Esophagus muscularis mucosa (tissue), 4 donors: ENCODE measurements at regions not wholly inside any gene's neighbourhood (a gene's known extent, or its start where the extent isn't known, plus 50 kb on each side); places are given as distances from the start of the nearest gene placed in this dataset.

Source experiments
- DNase-seq: peaks from one replicate; pipeline ENCODE4 v3.0.0-alpha.2; 2017; ENCODE audit errors: extremely low spot score
- H3K27ac ChIP-seq, 4 donors: fragments of 200-600 bp; sonication (generic); replicated peaks in 1 of 4; 1 replicate in 3 of 4; 2 replicates in 1 of 4; pipeline ENCODE4 v1.5.1; 2016 to 2019; ENCODE audit warnings: mild to moderate bottlenecking in 1 of 4
- H3K27me3 ChIP-seq, 4 donors: fragments of 200-600 bp; sonication (generic); one replicate each; pipeline versions ENCODE4 v1.5.1 to v1.6.0; 2016 to 2019
- H3K36me3 ChIP-seq, 4 donors: fragments of 200-600 bp; sonication (generic); one replicate each; pipeline ENCODE4 v1.5.1; 2016 to 2019
- H3K4me1 ChIP-seq, 4 donors: fragments of 200-600 bp; sonication (generic); one replicate each; pipeline ENCODE4 v1.5.1; 2016 to 2019
- H3K4me3 ChIP-seq, 4 donors: fragments of 200-600 bp; sonication (generic); 1 replicate in 2 of 4; 2 replicates in 2 of 4; pipeline ENCODE4 v1.5.1; 2016 to 2019; ENCODE audit warnings: mild to moderate bottlenecking in 4 of 4, moderate library complexity in 1 of 4
- H3K9me3 ChIP-seq, 4 donors: fragments of 200-600 bp; sonication (generic); 1 replicate in 3 of 4; 2 replicates in 1 of 4; pipeline ENCODE4 v1.5.1; 2016 to 2019
- CTCF ChIP-seq, 3 experiments: fragments of 200-600 bp in 2 of 3; fragments of 450-650 bp in 1 of 3; sonication (generic) in 2 of 3; IDR thresholded peaks; one replicate each; pipeline ENCODE4 v1.5.1; 2017 to 2019; ENCODE audit warnings: antibody characterized with exemption in 3 of 3, mild to moderate bottlenecking in 2 of 3, moderate library complexity in 1 of 3
- EP300 ChIP-seq: sonication (generic); formaldehyde crosslinking; IDR thresholded peaks from one replicate; pipeline ENCODE4 v1.6.1; 2017; ENCODE audit warnings: antibody characterized with exemption
- POLR2A ChIP-seq: fragments of 450-650 bp; IDR thresholded peaks from one replicate; pipeline ENCODE4 v1.6.1; 2017; ENCODE audit warnings: antibody characterized with exemption, moderate library complexity, mild to moderate bottlenecking, low read depth
- POLR2AphosphoS5 ChIP-seq, 2 donors: sonication (generic); formaldehyde crosslinking; IDR thresholded peaks; one replicate each; pipeline ENCODE4 v1.6.1; 2017; ENCODE audit warnings: antibody characterized with exemption in 2 of 2
- WGBS: methylation state at CpG from one replicate; pipeline ENCODE4 v1.1.5; 2018; 5-methylcytosine and 5-hydroxymethylcytosine counted together
- intact Hi-C: fragments of 100-400 bp; cut with DNase I; formaldehyde crosslinking; loops from one replicate; pipeline ENCODE4 v1.15.1; 2023

- no peaks in the 10 kb centered on the region for H3K27me3 ChIP-seq
- H3K9me3 ChIP-seq: no peaks in the 10 kb centered on the region
- no peak for DNase-seq
- H3K27ac ChIP-seq: no peak overlapping the region
- no peak overlapping the region for H3K4me3 ChIP-seq
- TF ChIP-seq POLR2AphosphoS5 (IDR thresholded peaks at IDR 0.05): no peak
- no peak for TF ChIP-seq EP300
- TF ChIP-seq POLR2A: no peak
- TF ChIP-seq CTCF (IDR thresholded peaks at IDR 0.05): no peak
- H3K36me3 ChIP-seq: no peaks in the 10 kb centered on the region
- intact Hi-C loops: no loop called here
- peaks cover 0 to 24% (median 11%) of the 10 kb centered on the region in 4 donors for H3K4me1 ChIP-seq
- 80% methylated on average over 1 of the region's 3 CpGs for WGBS
Observed at GRCh38 chr2:41948397-41948763, 99.4 kb upstream of the PKDCC start.

- Histone ChIP-seq H3K36me3 (no peaks in the 10 kb centered on the region), H3K27ac (no peak overlapping the region), H3K9me3 (no peaks in the 10 kb centered on the region), H3K27me3 (no peaks in the 10 kb centered on the region), H3K4me1 (peaks cover 0 to 17% (median 9%) of the 10 kb centered on the region in 4 donors), H3K4me3 (no peak overlapping the region)
- 74% methylated on average over 7 of the region's 7 CpGs for WGBS
- no peak for TF ChIP-seq EP300
- TF ChIP-seq CTCF (IDR thresholded peaks at IDR 0.05): no peak
- no peak for TF ChIP-seq POLR2A
- TF ChIP-seq POLR2AphosphoS5 (IDR thresholded peaks at IDR 0.05): no peak
- no peak for DNase-seq
- intact Hi-C loops: no loop called here
Observed at GRCh38 chr2:41949091-41949882, 98.5 kb upstream of the PKDCC start.

- 89% methylated on average over 4 of the region's 4 CpGs for WGBS
Observed at GRCh38 chr2:41949883-41950665, 97.7 kb upstream of the PKDCC start.

GRCh38 chr2:41950666-41950960, 97.2 kb upstream of the PKDCC start:
- Histone ChIP-seq H3K27ac (no peak overlapping the region), H3K36me3 (no peaks in the 10 kb centered on the region), H3K4me3 (no peak overlapping the region), H3K4me1 (peaks cover 0 to 11% (median 9%) of the 10 kb centered on the region in 4 donors), H3K9me3 (no peaks in the 10 kb centered on the region), H3K27me3 (no peaks in the 10 kb centered on the region)
- whole genome bisulfite sequencing: 94% methylated on average over 1 of the region's 1 CpG
- no peak for DNase-seq
- intact Hi-C loops: no loop called here
- TF ChIP-seq EP300: no peak
- no peak for TF ChIP-seq POLR2A
- TF ChIP-seq CTCF (IDR thresholded peaks at IDR 0.05): no peak
- TF ChIP-seq POLR2AphosphoS5 (IDR thresholded peaks at IDR 0.05): no peak

More at GRCh38 chr2:41949883-41950665, 97.7 kb upstream of the PKDCC start:
- H3K4me3 ChIP-seq: no peak overlapping the region
- no peaks in the 10 kb centered on the region for H3K9me3 ChIP-seq
- no peak for DNase-seq
- H3K27ac ChIP-seq: no peak overlapping the region
- intact Hi-C loops: no loop called here
- TF ChIP-seq POLR2AphosphoS5 (IDR thresholded peaks at IDR 0.05) (no peak), POLR2A (no peak), EP300 (no peak), CTCF (IDR thresholded peaks at IDR 0.05) (no peak)
- H3K4me1 ChIP-seq: peaks cover 0 to 11% (median 9%) of the 10 kb centered on the region in 4 donors
- no peaks in the 10 kb centered on the region for H3K36me3 ChIP-seq
- no peaks in the 10 kb centered on the region for H3K27me3 ChIP-seq
